ENCODE measurements at regions not wholly inside any gene's neighbourhood (a gene's known extent, or its start where the extent isn't known, plus 50 kb on each side); places are given as distances from the start of the nearest gene placed in this dataset.

DNA sequence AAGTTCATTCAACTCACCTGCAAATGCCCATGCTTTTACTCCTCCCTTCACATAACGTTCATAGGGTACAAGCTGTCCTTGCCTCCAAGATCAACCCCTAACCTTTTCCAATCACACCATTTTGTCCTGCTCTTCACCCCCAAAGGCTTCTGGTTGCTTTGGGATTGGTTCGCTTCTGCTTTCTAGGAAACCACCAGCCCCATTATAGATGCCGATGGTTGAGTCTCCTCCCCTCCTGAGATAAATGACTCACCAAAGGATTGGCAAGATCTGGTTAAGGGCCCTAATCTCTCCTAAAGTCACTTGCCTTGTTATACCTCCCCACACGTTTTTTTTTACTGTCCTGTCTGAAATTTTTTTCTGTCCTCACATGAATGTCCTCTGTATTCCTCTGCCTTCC lies 311.4 kb downstream of the HACE1 start:
- Histone ChIP-seq H3K9ac (ENCODE audit: low read length) (no peak overlapping the region), H3K79me2 (replicated peaks; ENCODE audit: insufficient read depth, low read length) (no peaks in the 10 kb centered on the region)
- TF ChIP-seq, protein P1, sequence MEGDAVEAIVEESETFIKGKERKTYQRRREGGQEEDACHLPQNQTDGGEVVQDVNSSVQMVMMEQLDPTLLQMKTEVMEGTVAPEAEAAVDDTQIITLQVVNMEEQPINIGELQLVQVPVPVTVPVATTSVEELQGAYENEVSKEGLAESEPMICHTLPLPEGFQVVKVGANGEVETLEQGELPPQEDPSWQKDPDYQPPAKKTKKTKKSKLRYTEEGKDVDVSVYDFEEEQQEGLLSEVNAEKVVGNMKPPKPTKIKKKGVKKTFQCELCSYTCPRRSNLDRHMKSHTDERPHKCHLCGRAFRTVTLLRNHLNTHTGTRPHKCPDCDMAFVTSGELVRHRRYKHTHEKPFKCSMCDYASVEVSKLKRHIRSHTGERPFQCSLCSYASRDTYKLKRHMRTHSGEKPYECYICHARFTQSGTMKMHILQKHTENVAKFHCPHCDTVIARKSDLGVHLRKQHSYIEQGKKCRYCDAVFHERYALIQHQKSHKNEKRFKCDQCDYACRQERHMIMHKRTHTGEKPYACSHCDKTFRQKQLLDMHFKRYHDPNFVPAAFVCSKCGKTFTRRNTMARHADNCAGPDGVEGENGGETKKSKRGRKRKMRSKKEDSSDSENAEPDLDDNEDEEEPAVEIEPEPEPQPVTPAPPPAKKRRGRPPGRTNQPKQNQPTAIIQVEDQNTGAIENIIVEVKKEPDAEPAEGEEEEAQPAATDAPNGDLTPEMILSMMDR (IDR thresholded peaks at IDR 0.05; ENCODE audit: poor library complexity, severe bottlenecking), result no peak
- TF ChIP-seq SMC3 (conservative IDR thresholded peaks at IDR 0.05; ENCODE audit: poor library complexity) (no peak), TAF1 (IDR thresholded peaks at IDR 0.05; ENCODE audit: low read depth) (no peak), EZH2 (IDR thresholded peaks at IDR 0.05; ENCODE audit: borderline replicate concordance, insufficient read depth, low read length, poor library complexity, severe bottlenecking) (no peak), MXI1 (conservative IDR thresholded peaks at IDR 0.05; ENCODE audit: poor library complexity, severe bottlenecking) (no peak), RAD21 (conservative IDR thresholded peaks at IDR 0.05) (no peak), EP300 (conservative IDR thresholded peaks at IDR 0.05; ENCODE audit: poor library complexity, severe bottlenecking) (no peak), POLR2AphosphoS5 (IDR thresholded peaks at IDR 0.05) (no peak)
- TF ChIP-seq, protein P2, sequence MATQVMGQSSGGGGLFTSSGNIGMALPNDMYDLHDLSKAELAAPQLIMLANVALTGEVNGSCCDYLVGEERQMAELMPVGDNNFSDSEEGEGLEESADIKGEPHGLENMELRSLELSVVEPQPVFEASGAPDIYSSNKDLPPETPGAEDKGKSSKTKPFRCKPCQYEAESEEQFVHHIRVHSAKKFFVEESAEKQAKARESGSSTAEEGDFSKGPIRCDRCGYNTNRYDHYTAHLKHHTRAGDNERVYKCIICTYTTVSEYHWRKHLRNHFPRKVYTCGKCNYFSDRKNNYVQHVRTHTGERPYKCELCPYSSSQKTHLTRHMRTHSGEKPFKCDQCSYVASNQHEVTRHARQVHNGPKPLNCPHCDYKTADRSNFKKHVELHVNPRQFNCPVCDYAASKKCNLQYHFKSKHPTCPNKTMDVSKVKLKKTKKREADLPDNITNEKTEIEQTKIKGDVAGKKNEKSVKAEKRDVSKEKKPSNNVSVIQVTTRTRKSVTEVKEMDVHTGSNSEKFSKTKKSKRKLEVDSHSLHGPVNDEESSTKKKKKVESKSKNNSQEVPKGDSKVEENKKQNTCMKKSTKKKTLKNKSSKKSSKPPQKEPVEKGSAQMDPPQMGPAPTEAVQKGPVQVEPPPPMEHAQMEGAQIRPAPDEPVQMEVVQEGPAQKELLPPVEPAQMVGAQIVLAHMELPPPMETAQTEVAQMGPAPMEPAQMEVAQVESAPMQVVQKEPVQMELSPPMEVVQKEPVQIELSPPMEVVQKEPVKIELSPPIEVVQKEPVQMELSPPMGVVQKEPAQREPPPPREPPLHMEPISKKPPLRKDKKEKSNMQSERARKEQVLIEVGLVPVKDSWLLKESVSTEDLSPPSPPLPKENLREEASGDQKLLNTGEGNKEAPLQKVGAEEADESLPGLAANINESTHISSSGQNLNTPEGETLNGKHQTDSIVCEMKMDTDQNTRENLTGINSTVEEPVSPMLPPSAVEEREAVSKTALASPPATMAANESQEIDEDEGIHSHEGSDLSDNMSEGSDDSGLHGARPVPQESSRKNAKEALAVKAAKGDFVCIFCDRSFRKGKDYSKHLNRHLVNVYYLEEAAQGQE (IDR thresholded peaks at IDR 0.05; ENCODE audit: borderline replicate concordance), result no peak

DNA sequence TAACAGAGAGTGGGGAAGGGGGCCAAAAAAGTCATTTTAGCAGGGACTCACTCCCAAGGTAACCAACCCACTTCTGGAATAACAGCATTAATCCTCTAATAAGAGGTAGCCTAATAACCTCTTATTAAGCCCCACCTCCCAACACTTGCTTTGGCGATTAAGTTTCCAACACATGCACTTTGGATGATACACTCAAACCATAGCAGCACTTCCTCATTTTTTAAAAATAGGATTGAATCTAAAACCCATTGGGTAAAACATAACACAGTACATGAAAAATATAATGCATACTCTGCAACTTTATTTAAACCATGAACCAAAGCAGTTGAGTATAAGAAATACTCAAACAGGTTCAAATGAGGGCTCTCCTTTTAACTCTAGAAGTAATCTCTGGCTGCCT lies 318.3 kb downstream of the HACE1 start:
- H3F3A ChIP-seq (ENCODE audit: insufficient read depth, low read length, poor library complexity, severe bottlenecking), result no peaks in the 10 kb centered on the region
- no peaks in the 10 kb centered on the region for H3K36me3 ChIP-seq (ENCODE audit: insufficient read depth, low read length)
- H3K4me2 ChIP-seq (ENCODE audit: low read length), result no peak overlapping the region
- H3K9ac ChIP-seq (ENCODE audit: low read length), result no peak overlapping the region
- H4K20me1 ChIP-seq (ENCODE audit: insufficient read depth), result no peaks in the 10 kb centered on the region
- no peaks in the 10 kb centered on the region for H3K27me3 ChIP-seq (ENCODE audit: insufficient read depth, low read depth, low read length)
- H3K9me2 ChIP-seq (ENCODE audit: insufficient read depth, low read length), result no peaks in the 10 kb centered on the region
- no peak overlapping the region for H2AFZ ChIP-seq (ENCODE audit: low read depth, low read length)
- TF ChIP-seq SMC3 (conservative IDR thresholded peaks at IDR 0.05; ENCODE audit: poor library complexity) (no peak), TAF1 (IDR thresholded peaks at IDR 0.05; ENCODE audit: low read depth) (no peak)
- TF ChIP-seq, protein P2 (IDR thresholded peaks at IDR 0.05; ENCODE audit: borderline replicate concordance), result no peak
- TF ChIP-seq, protein P1 (IDR thresholded peaks at IDR 0.05; ENCODE audit: poor library complexity, severe bottlenecking), result no peak
- no peaks in the 10 kb centered on the region for H3K79me2 ChIP-seq (replicated peaks; ENCODE audit: insufficient read depth, low read length)
- H3K9me3 ChIP-seq (ENCODE audit: low read length), result no peaks in the 10 kb centered on the region
- H3K4me3 ChIP-seq (ENCODE audit: low read length), result no peak overlapping the region
- H3K27ac ChIP-seq (ENCODE audit: low read length), result no peak overlapping the region

More for the DNA sequence above, 311.4 kb downstream of the HACE1 start:
- Histone ChIP-seq H2AFZ (ENCODE audit: low read depth, low read length) (no peak overlapping the region), H3K4me3 (ENCODE audit: low read length) (no peak overlapping the region), H3K27ac (ENCODE audit: low read length) (no peak overlapping the region), H3K4me2 (ENCODE audit: low read length) (no peak overlapping the region), H3K9me2 (ENCODE audit: insufficient read depth, low read length) (peaks cover 2% of the 10 kb centered on the region), H3F3A (ENCODE audit: insufficient read depth, low read length, poor library complexity, severe bottlenecking) (no peaks in the 10 kb centered on the region), H4K20me1 (ENCODE audit: insufficient read depth) (no peaks in the 10 kb centered on the region), H3K27me3 (ENCODE audit: insufficient read depth, low read depth, low read length) (no peaks in the 10 kb centered on the region), H3K9me3 (ENCODE audit: low read length) (no peaks in the 10 kb centered on the region), H3K36me3 (ENCODE audit: insufficient read depth, low read length) (no peaks in the 10 kb centered on the region)
